ENCODE measurements at regions not wholly inside any gene's neighbourhood (a gene's known extent, or its start where the extent isn't known, plus 50 kb on each side); places are given as distances from the start of the nearest gene placed in this dataset.

DNA sequence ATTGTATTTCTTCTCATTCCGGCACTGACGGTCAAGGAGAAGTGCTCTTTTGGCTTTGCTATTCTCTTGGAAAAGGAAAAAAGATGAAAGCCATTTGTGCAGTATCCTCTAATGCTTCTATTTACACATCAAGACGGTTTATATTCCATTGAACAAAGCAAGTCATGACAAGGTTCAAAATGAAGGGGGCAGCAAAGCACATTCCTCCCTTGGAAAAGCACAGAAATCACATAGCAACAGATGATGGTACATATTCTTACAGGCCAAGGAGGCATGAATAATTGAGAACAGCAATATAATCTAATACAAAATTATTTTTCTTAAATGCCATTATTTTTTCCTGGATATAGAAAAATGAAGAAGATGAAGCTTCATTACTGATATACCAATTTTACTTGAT is 508.2 kb upstream of the JAG1 start:
- H3K79me2 ChIP-seq (ENCODE audit: control insufficient read depth, insufficient read depth, low read length, unreplicated experiment) = no peaks in the 10 kb centered on the region
- H3K27ac ChIP-seq (ENCODE audit: low read depth, low read length) = no peak overlapping the region
- H3K4me3 ChIP-seq (ENCODE audit: low read depth, low read length) = no peak overlapping the region
- H3K36me3 ChIP-seq (ENCODE audit: insufficient read depth, low read length) = no peaks in the 10 kb centered on the region
- H3K4me1 ChIP-seq (ENCODE audit: control insufficient read depth, insufficient read depth, low read length, unreplicated experiment) = peaks cover 9% of the 10 kb centered on the region
- no peaks in the 10 kb centered on the region for H3K27me3 ChIP-seq (ENCODE audit: insufficient read depth, low read length)
- no peak overlapping the region for H2AFZ ChIP-seq (ENCODE audit: low read length, unreplicated experiment)

DNA sequence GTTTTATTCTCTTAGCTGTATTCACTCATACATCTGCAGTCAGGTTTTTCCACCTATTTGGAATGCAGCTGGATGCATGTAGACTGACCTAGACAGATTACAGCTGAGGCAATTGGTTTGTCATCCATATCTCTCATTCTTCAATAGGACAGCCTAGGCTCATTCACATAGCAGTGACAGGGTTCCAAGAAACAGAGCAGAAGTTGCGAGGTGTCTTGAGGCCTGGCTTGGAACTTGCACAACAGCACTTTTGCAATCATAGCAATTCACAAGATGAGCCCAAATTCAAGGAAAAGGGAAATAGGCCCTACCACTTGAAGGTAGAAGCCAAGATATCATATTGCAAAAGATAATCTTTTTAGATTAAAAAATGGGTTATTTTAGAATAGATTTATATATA is 508.9 kb upstream of the JAG1 start:
- Histone ChIP-seq H3K27me3 (ENCODE audit: insufficient read depth, low read length) (no peaks in the 10 kb centered on the region), H3K79me2 (ENCODE audit: control insufficient read depth, insufficient read depth, low read length, unreplicated experiment) (no peaks in the 10 kb centered on the region), H2AFZ (ENCODE audit: low read length, unreplicated experiment) (no peak overlapping the region), H3K27ac (ENCODE audit: low read depth, low read length) (no peak overlapping the region), H3K4me1 (ENCODE audit: control insufficient read depth, insufficient read depth, low read length, unreplicated experiment) (peaks cover 9% of the 10 kb centered on the region), H3K4me3 (ENCODE audit: low read depth, low read length) (no peak overlapping the region), H3K36me3 (ENCODE audit: insufficient read depth, low read length) (no peaks in the 10 kb centered on the region)

DNA sequence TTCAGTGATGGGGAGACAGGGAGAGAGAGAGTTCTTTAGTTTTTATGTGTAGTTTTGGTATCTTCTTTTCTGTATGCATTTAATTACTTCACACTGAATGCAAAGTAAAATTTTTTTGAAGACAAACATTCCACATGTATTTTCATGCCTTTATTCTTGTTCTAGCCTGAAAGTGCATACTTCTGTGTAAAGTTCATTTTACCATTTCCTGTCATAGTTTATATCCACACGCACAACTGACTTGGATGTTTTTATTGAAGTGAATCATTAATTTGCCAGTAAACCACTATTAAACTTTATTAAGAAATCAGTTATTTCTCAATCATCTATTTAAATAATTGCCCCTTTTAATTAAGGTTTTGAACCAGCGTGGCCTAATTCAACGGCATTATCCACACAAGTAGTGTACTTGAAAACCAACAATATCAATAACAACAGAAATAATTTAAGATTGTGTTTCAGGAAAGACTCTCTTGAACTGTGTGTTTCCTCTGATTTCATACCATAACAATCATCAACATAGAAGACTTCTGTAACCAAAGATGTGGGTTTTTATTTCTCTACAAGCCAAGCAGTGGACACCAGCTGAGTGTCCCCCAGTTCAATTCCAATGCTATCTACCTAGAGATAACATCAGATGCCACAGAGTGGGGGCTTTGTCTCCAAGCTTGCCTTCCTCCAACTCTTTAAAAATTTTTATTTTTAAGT is 512.7 kb upstream of the JAG1 start:
- no peaks in the 10 kb centered on the region for H3K4me1 ChIP-seq (ENCODE audit: control insufficient read depth, insufficient read depth, low read length, unreplicated experiment)
- H3K36me3 ChIP-seq (ENCODE audit: insufficient read depth, low read length) = no peaks in the 10 kb centered on the region
- H3K4me3 ChIP-seq (ENCODE audit: low read depth, low read length) = no peak overlapping the region
- no peaks in the 10 kb centered on the region for H3K27me3 ChIP-seq (ENCODE audit: insufficient read depth, low read length)
- no peaks in the 10 kb centered on the region for H3K79me2 ChIP-seq (ENCODE audit: control insufficient read depth, insufficient read depth, low read length, unreplicated experiment)
- H3K27ac ChIP-seq (ENCODE audit: low read depth, low read length) = peak overlapping the region; percentile 34; the same call in 1 of the 2 replicates
- H2AFZ ChIP-seq (ENCODE audit: low read length, unreplicated experiment) = no peak overlapping the region

DNA sequence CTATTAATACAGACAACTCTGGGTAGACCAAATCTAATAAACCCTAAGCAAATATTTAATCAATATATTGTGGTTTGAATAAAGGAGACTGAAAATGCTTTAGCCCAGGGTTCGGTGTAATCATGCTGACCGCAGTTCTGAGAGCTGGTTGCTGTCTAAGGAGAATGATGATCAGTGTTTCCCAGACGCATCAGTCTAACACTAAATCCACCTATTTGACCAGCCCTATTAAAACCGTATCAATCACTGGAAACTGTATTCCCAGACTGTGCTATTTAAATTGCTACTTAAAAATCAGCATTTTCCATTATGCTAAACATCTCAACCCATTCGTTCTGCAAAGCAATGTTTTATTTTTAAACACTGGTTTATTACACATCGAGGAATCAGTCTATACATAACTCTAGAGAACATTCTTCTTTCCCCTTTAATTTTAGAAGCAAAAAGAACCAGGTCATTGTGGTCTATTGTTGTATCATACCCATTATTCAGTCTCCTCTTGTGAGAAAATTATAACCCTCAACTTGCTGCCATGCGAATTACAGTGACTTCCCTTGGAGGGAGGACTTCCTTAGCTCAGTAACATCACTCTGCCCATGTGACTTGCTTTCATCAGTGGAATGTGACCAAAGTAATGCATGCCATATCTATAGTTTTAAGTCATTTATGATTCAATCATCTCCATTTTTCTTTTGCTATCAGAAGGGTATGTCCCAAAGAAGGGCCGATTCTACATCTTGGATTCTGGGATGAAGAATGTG is 515.2 kb upstream of the JAG1 start:
- no peak overlapping the region for H3K4me3 ChIP-seq (ENCODE audit: low read depth, low read length)
- no peaks in the 10 kb centered on the region for H3K79me2 ChIP-seq (ENCODE audit: control insufficient read depth, insufficient read depth, low read length, unreplicated experiment)
- H3K4me1 ChIP-seq (ENCODE audit: control insufficient read depth, insufficient read depth, low read length, unreplicated experiment) = no peaks in the 10 kb centered on the region
- H2AFZ ChIP-seq (ENCODE audit: low read length, unreplicated experiment) = no peak overlapping the region
- H3K27ac ChIP-seq (ENCODE audit: low read depth, low read length) = no peak overlapping the region
- no peaks in the 10 kb centered on the region for H3K27me3 ChIP-seq (ENCODE audit: insufficient read depth, low read length)
- no peaks in the 10 kb centered on the region for H3K36me3 ChIP-seq (ENCODE audit: insufficient read depth, low read length)

DNA sequence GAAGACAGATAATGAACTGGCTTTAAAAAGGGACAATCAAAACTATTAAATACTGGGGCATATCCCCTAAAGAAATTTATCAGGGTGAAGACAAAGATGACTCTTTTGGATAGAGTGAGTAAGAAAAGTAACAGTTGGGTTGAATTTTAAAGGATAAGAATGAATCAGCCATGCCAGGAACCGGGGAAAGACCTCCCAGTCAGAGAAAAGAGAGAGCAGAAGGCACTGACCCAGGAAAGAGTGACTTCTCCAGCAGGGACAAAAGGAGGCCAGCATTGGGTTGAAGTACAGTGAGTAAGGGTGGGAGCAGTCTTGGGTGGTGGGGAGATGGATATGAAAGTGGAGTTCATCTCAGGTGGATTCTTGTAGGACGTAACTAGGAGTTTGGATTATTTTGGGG is 516.9 kb upstream of the JAG1 start:
- Histone ChIP-seq H3K27ac (ENCODE audit: low read depth, low read length) (no peak overlapping the region), H3K27me3 (ENCODE audit: insufficient read depth, low read length) (no peaks in the 10 kb centered on the region)

DNA sequence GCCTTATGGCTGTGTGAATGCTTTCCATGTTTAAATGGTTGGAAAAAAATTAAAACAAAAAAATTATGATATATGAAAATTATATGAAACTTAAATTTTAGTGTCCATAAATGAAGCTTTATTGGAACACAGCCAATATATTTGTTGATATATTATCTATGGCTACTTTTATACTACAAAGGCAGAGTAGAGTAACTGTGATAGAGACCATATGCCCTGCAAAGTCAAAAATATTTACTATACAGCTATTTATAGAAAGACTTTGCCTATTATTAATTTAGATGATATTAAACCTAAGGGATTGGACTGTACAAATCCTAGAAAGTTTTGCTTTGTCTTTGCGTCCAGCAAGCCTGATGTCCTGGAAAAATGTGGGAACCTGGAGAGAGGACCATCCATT is 518.3 kb upstream of the JAG1 start:
- Histone ChIP-seq H3K4me3 (ENCODE audit: low read depth, low read length) (no peak overlapping the region), H3K27ac (ENCODE audit: low read depth, low read length) (no peak overlapping the region), H3K36me3 (ENCODE audit: insufficient read depth, low read length) (no peaks in the 10 kb centered on the region), H3K27me3 (ENCODE audit: insufficient read depth, low read length) (no peaks in the 10 kb centered on the region), H2AFZ (ENCODE audit: low read length, unreplicated experiment) (no peak overlapping the region), H3K79me2 (ENCODE audit: control insufficient read depth, insufficient read depth, low read length, unreplicated experiment) (no peaks in the 10 kb centered on the region), H3K4me1 (ENCODE audit: control insufficient read depth, insufficient read depth, low read length, unreplicated experiment) (peaks cover 13% of the 10 kb centered on the region)

More for the DNA sequence above, 516.9 kb upstream of the JAG1 start:
- no peaks in the 10 kb centered on the region for H3K36me3 ChIP-seq (ENCODE audit: insufficient read depth, low read length)
- peaks cover 2% of the 10 kb centered on the region for H3K4me1 ChIP-seq (ENCODE audit: control insufficient read depth, insufficient read depth, low read length, unreplicated experiment)
- H3K79me2 ChIP-seq (ENCODE audit: control insufficient read depth, insufficient read depth, low read length, unreplicated experiment) = no peaks in the 10 kb centered on the region
- H3K4me3 ChIP-seq (ENCODE audit: low read depth, low read length) = no peak overlapping the region
- H2AFZ ChIP-seq (ENCODE audit: low read length, unreplicated experiment) = no peak overlapping the region

DNA sequence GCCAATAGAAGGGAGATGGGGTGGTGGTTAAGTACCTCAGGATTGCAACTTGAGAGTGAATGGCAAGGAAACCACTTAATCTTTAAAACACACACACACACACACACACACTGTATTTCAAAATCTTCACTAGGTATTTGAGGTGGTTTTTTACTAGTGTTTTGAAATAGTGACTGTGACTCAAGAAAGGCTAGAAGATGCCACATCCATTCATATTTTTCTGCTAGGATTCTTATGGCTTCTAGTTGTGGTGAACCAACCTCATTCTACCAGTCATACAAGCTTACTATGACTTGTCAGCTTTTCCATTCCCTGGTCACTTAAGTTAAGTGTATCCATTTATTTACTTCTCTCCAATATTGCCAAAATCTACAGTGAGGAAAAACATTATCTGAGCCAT is 519.4 kb upstream of the JAG1 start:
- Histone ChIP-seq H3K4me1 (ENCODE audit: control insufficient read depth, insufficient read depth, low read length, unreplicated experiment) (peaks cover 13% of the 10 kb centered on the region), H3K79me2 (ENCODE audit: control insufficient read depth, insufficient read depth, low read length, unreplicated experiment) (no peaks in the 10 kb centered on the region), H3K4me3 (ENCODE audit: low read depth, low read length) (no peak overlapping the region), H2AFZ (ENCODE audit: low read length, unreplicated experiment) (no peak overlapping the region), H3K27me3 (ENCODE audit: insufficient read depth, low read length) (no peaks in the 10 kb centered on the region), H3K36me3 (ENCODE audit: insufficient read depth, low read length) (no peaks in the 10 kb centered on the region), H3K27ac (ENCODE audit: low read depth, low read length) (no peak overlapping the region)

DNA sequence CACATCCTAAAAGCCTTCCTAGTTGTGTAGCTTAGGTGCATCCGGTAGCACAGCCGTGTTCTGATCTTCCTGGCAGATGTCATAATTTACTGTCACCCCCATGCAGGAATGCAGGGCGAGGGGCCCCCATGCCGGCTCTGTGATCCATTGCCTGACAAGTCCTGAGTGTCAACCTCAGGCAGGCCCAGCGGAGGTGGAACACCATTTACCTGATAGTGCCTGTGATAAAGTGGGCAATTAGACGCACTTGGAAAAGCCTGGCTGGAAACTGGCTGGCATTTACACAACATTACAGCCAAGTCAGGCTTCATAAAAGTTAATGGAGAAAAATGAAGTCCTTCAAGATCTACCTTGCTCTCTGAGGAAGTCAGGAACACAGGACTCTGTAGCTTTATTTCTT is 521.4 kb upstream of the JAG1 start:
- H3K79me2 ChIP-seq (ENCODE audit: control insufficient read depth, insufficient read depth, low read length, unreplicated experiment) = no peaks in the 10 kb centered on the region
- H3K4me1 ChIP-seq (ENCODE audit: control insufficient read depth, insufficient read depth, low read length, unreplicated experiment) = peaks cover 13% of the 10 kb centered on the region
- no peak overlapping the region for H3K4me3 ChIP-seq (ENCODE audit: low read depth, low read length)
- no peak overlapping the region for H2AFZ ChIP-seq (ENCODE audit: low read length, unreplicated experiment)
- H3K27ac ChIP-seq (ENCODE audit: low read depth, low read length) = peak overlapping the region; percentile 63; the same call in 1 of the 2 replicates
- no peaks in the 10 kb centered on the region for H3K27me3 ChIP-seq (ENCODE audit: insufficient read depth, low read length)
- no peaks in the 10 kb centered on the region for H3K36me3 ChIP-seq (ENCODE audit: insufficient read depth, low read length)

DNA sequence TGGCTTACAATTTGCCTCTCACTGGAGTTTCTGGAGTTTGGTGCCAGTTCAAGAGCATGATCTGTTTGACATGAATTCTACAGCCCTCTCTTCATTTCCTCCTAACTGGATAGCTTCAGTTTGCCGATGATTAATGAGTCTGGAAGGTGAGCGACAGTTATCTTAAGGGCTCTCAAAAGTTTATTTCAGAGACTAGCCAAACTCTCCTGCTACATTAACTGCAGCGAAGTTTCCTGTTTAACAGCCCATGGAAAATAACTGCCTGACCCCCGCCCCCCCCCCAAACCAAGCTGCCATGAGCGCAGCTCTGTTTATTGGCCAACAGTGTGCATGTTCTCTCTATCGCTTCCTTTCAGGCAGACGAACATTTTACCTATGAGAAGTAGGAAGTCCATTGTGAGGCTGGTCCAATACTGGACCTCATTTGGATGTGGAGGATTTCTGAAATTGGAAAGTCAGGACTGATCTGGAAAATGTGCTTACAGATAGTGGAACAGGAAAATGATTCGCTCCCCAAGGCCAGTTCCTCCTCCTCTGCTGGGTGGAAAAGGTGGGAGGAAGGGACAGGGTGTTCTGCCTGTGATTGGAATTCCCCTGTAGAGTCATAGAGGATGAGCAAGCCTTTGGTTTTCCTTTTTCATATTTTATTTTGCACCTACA is 522.2 kb upstream of the JAG1 start:
- H2AFZ ChIP-seq (ENCODE audit: low read length, unreplicated experiment) = peak overlapping the region; percentile 33
- H3K4me3 ChIP-seq (ENCODE audit: low read depth, low read length) = no peak overlapping the region
- H3K36me3 ChIP-seq (ENCODE audit: insufficient read depth, low read length) = no peaks in the 10 kb centered on the region
- peak overlapping the region; percentile 63 for H3K27ac ChIP-seq (ENCODE audit: low read depth, low read length)
- no peaks in the 10 kb centered on the region for H3K79me2 ChIP-seq (ENCODE audit: control insufficient read depth, insufficient read depth, low read length, unreplicated experiment)
- no peaks in the 10 kb centered on the region for H3K27me3 ChIP-seq (ENCODE audit: insufficient read depth, low read length)
- peaks cover 13% of the 10 kb centered on the region for H3K4me1 ChIP-seq (ENCODE audit: control insufficient read depth, insufficient read depth, low read length, unreplicated experiment)

DNA sequence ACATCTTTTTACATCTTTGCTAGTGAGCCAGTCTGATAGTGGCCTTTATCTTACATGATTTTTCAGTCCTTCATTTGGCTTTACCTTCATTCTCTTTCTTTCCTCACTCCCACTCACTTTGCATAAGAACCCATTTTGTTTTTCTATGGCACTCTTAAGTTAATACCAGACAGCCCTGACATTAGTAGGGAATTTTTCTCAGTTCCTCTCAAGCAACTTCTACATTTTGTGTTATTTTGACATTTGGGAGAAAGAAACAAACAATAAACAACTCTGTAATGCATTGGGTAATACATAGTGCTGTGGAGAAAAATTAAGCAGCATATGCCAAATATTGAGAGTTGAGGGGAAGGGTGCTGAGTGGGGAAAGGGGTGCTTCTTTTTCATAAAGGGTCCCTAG is 524.1 kb upstream of the JAG1 start:
- Histone ChIP-seq H3K4me1 (ENCODE audit: control insufficient read depth, insufficient read depth, low read length, unreplicated experiment) (peaks cover 13% of the 10 kb centered on the region), H3K4me3 (ENCODE audit: low read depth, low read length) (no peak overlapping the region), H3K36me3 (ENCODE audit: insufficient read depth, low read length) (no peaks in the 10 kb centered on the region), H3K27me3 (ENCODE audit: insufficient read depth, low read length) (no peaks in the 10 kb centered on the region), H3K27ac (ENCODE audit: low read depth, low read length) (no peak overlapping the region), H3K79me2 (ENCODE audit: control insufficient read depth, insufficient read depth, low read length, unreplicated experiment) (no peaks in the 10 kb centered on the region), H2AFZ (ENCODE audit: low read length, unreplicated experiment) (no peak overlapping the region)
